Panc1 (cell line): ENCODE measurements at regions not wholly inside any gene's neighbourhood (a gene's known extent, or its start where the extent isn't known, plus 50 kb on each side); places are given as distances from the start of the nearest gene placed in this dataset.

Experiments
- ATAC-seq: fragments of 200-7000 bp; cut with Tn5 transposase; 2 replicates; pipeline ENCODE4 v1.9.1; 2020; ENCODE audit warnings: mild to moderate bottlenecking, moderate library complexity
- BruUV-seq: library from RNA; stranded (reverse); fragments of 400-500 nt; replicated peaks from 2 replicates; lab custom pipeline; 2021; lab: Mats Ljungman, UMichigan
- CTCF ChIA-PET: fragments of 300-600 bp; sonication (Branson Sonifier 250); formaldehyde crosslinking; loops from one replicate; lab custom pipeline; 2022; ENCODE audit warnings: antibody characterized with exemption; lab: Charles Lee
- POLR2A ChIA-PET: fragments of 300-600 bp; sonication (Branson Sonifier 250); formaldehyde crosslinking; loops from one replicate; lab custom pipeline; 2022; ENCODE audit warnings: antibody characterized with exemption; lab: Charles Lee
- DNase-seq: peaks from one replicate; pipeline ENCODE4 v3.0.0-alpha.2; 2010; ENCODE audit warnings: low read depth, low spot score
- H3K27ac ChIP-seq: 2 replicates; pipeline ENCODE4 v1.5.1; 2011; ENCODE audit warnings: mild to moderate bottlenecking, low read length, inconsistent platforms
- H3K27me3 ChIP-seq: fragments of 200-500 bp; sonication (Bioruptor generic); 2 replicates; pipeline ENCODE4 v1.6.0; 2014; ENCODE audit warnings: low read length, inconsistent platforms; ENCODE audit not compliant: control insufficient read depth, insufficient read depth
- H3K36me3 ChIP-seq: fragments of 200-500 bp; sonication (Bioruptor generic); 2 replicates; pipeline ENCODE4 v1.5.1; 2014; ENCODE audit warnings: inconsistent platforms, mild to moderate bottlenecking, low read length, moderate library complexity; ENCODE audit not compliant: control insufficient read depth, insufficient read depth
- H3K4me1 ChIP-seq: 2 replicates; pipeline ENCODE4 v1.5.1; 2011; ENCODE audit warnings: inconsistent platforms, mild to moderate bottlenecking, low read length, moderate library complexity; ENCODE audit not compliant: control insufficient read depth, insufficient read depth
- H3K4me3 ChIP-seq, 2 experiments: 2 replicates each; pipeline ENCODE4 v1.5.1; 2011 to 2012; ENCODE audit warnings: low read depth in 2 of 2, low read length in 2 of 2, mild to moderate bottlenecking in 2 of 2, inconsistent platforms in 1 of 2, moderate library complexity in 1 of 2
- H3K9me3 ChIP-seq: fragments of 200-500 bp; sonication (Bioruptor generic); 2 replicates; pipeline ENCODE4 v1.5.1; 2014; ENCODE audit warnings: low read depth, mild to moderate bottlenecking, inconsistent platforms, low read length, moderate library complexity; ENCODE audit not compliant: control insufficient read depth, insufficient read depth
- POLR2AphosphoS5 ChIP-seq: IDR thresholded peaks from 2 replicates; pipeline ENCODE4 v1.6.1; 2012; ENCODE audit warnings: mild to moderate bottlenecking, low read depth, low read length, moderate library complexity
- REST ChIP-seq, 2 experiments: IDR thresholded peaks; 2 replicates each; pipeline ENCODE4 v1.6.1; 2011 to 2012; ENCODE audit warnings: low read depth in 2 of 2, control low read depth in 1 of 2, low read length in 1 of 2, mild to moderate bottlenecking in 1 of 2, moderate library complexity in 1 of 2; ENCODE audit not compliant: insufficient read depth in 1 of 2
- SIN3A ChIP-seq: IDR thresholded peaks from 2 replicates; pipeline ENCODE4 v1.6.1; 2012; ENCODE audit warnings: low read depth, mild to moderate bottlenecking, low read length, moderate library complexity, borderline replicate concordance; ENCODE audit not compliant: insufficient read depth
- TCF7L2 ChIP-seq: IDR thresholded peaks from 2 replicates; pipeline ENCODE4 v1.6.1; 2011; ENCODE audit warnings: mild to moderate bottlenecking, low read depth, low read length, inconsistent platforms
- in situ Hi-C: cut with HindIII; loops from 2 replicates; pipeline ENCODE4 v1.10.0; 2016; ENCODE audit warnings: low sequenced_read_pairs, low pct_unique_long_range_greater_than_20kb
- intact Hi-C: fragments of 100-400 bp; cut with micrococcal nuclease; formaldehyde crosslinking; loops from one replicate; pipeline ENCODE4 v1.10.0; 2022; ENCODE audit not compliant: unreplicated experiment
- TF ChIP-seq, protein P1 (sequence below): fragments of 450-650 bp; IDR thresholded peaks from 2 replicates; pipeline ENCODE4 v1.5.1; 2017; ENCODE audit warnings: mild to moderate bottlenecking

DNA sequence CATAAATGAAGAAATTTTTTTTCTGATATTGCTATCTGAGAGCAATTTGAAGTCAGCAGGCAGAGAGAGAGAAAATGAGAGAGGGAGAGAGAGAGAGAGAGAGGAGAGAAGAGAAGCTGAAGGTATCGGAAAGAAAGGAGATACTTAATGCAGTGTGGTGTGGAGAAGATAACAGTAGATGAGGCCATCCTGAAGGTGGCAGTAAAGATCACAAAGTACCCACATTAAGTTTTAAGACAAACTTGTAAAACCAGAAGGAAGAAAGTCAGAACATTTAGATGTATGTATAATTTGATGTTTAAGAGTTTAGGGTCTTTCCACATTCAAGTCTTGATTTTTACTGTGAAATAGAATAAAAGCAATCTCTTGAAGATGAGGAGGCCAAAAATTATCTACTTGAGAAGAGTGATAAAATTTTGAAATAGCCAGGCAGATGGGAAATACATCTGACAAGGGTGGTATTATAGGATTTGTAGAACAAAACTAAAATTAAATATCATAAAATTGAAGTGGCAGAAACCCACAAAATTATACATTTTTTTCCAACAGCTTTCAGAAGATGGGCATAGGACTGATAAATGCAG lies 1753.4 kb downstream of the MRPL39 start:
- TF ChIP-seq, protein P1, sequence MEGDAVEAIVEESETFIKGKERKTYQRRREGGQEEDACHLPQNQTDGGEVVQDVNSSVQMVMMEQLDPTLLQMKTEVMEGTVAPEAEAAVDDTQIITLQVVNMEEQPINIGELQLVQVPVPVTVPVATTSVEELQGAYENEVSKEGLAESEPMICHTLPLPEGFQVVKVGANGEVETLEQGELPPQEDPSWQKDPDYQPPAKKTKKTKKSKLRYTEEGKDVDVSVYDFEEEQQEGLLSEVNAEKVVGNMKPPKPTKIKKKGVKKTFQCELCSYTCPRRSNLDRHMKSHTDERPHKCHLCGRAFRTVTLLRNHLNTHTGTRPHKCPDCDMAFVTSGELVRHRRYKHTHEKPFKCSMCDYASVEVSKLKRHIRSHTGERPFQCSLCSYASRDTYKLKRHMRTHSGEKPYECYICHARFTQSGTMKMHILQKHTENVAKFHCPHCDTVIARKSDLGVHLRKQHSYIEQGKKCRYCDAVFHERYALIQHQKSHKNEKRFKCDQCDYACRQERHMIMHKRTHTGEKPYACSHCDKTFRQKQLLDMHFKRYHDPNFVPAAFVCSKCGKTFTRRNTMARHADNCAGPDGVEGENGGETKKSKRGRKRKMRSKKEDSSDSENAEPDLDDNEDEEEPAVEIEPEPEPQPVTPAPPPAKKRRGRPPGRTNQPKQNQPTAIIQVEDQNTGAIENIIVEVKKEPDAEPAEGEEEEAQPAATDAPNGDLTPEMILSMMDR = peak; percentile 34; the same call in 1 of the 2 replicates
- no peak for TF ChIP-seq REST (IDR thresholded peaks at IDR 0.05; ENCODE audit: insufficient read depth in 1 of 2, low read depth in 2 of 2, low read length in 1 of 2)
- no peak for TF ChIP-seq SIN3A
- no peak for TF ChIP-seq TCF7L2

DNA sequence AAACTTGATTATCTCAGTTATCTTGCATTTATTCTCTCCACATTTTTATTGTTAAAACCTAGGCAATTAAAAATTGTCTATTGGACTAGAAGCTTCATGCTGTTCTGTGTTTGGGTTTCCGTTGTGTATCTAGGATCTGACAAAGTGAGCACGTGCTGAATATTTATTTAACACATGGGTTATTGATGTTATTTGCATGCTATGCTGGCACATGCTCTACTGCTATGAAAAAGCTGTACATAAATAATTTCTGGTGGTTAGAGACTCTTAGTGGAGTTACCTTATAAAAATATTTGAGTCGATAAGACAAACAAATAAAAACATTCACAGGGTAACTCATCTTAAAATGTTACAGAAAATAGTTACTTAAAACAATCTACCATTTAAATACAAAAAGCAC lies 1769.7 kb downstream of the MRPL39 start:
- POLR2A ChIA-PET = no interaction called here
- no peak for DNase-seq
- TF ChIP-seq, protein P1 = no peak
- TF ChIP-seq TCF7L2 (no peak), SIN3A (no peak), REST (IDR thresholded peaks at IDR 0.05; ENCODE audit: insufficient read depth in 1 of 2, low read depth in 2 of 2, low read length in 1 of 2) (no peak), POLR2AphosphoS5 (no peak)
- H3K4me3 ChIP-seq = no peak overlapping the region
- in situ Hi-C loops (no loop called here), intact Hi-C loops (no loop called here)
- H3K36me3 ChIP-seq = no peaks in the 10 kb centered on the region
- H3K27me3 ChIP-seq = no peaks in the 10 kb centered on the region
- H3K27ac ChIP-seq = no peak overlapping the region
- ATAC-seq = no peak
- no peaks in the 10 kb centered on the region for H3K9me3 ChIP-seq
- no TSS peak for BruUV-seq
- CTCF ChIA-PET = no interaction called here
- no peaks in the 10 kb centered on the region for H3K4me1 ChIP-seq

More for the DNA sequence above, 1753.4 kb downstream of the MRPL39 start:
- in situ Hi-C loops = no loop called here
- intact Hi-C loops = loop anchor here (5.0 kb wide), 2 partner anchors 113 to 658 kb away; no protein-coding TSS in a partner anchor
- no peak for DNase-seq
- H3K27ac ChIP-seq = no peak overlapping the region
- ChIA-PET POLR2A (no interaction called here), CTCF (no interaction called here)
- H3K9me3 ChIP-seq = no peaks in the 10 kb centered on the region
- BruUV-seq = no TSS peak
- H3K27me3 ChIP-seq = no peaks in the 10 kb centered on the region
- H3K36me3 ChIP-seq = no peaks in the 10 kb centered on the region
- no peak; the same call in 1 of the 2 replicates for ATAC-seq
- no peaks in the 10 kb centered on the region for H3K4me1 ChIP-seq
- no peak overlapping the region for H3K4me3 ChIP-seq
